ENCODE measurements at regions not wholly inside any gene's neighbourhood (a gene's known extent, or its start where the extent isn't known, plus 50 kb on each side); places are given as distances from the start of the nearest gene placed in this dataset.

- no peak for TF ChIP-seq CTCF (IDR thresholded peaks at IDR 0.05)
- no peak for TF ChIP-seq POLR2A (IDR thresholded peaks at IDR 0.05)
These were observed 182.6 kb downstream of the SUDS3 start for GRCh38 chr12:118558941-118559340.
